Kidney (tissue), 13 donors: ENCODE measurements at regions not wholly inside any gene's neighbourhood (a gene's known extent, or its start where the extent isn't known, plus 50 kb on each side); places are given as distances from the start of the nearest gene placed in this dataset.
A peak's percentile ranks its signal among the peaks of the same experiment; 100 is the strongest.

Experiments
- DNase-seq, 5 donors: peaks; one replicate each; pipeline ENCODE4 v3.0.0-alpha.2; 2013 to 2020
- FAIRE-seq: peaks from 2 replicates; lab custom pipeline; 2012; peaks lifted over from hg19 to GRCh38; lab: Jason Lieb, UNC
- H3K27ac ChIP-seq, 2 donors: one replicate each; pipeline ENCODE4 v1.7.0; 2013; ENCODE audit warnings: low read depth in 2 of 2, low read length in 2 of 2, inconsistent platforms in 1 of 2
- H3K27me3 ChIP-seq: one replicate; pipeline ENCODE4 v1.7.1; 2013; ENCODE audit warnings: low read length, inconsistent platforms; ENCODE audit not compliant: control insufficient read depth, insufficient read depth
- H3K36me3 ChIP-seq, 3 donors: one replicate each; pipeline versions ENCODE4 v1.7.0 to v1.7.1; 2013; ENCODE audit warnings: low read length in 3 of 3, control low read depth in 1 of 3, inconsistent platforms in 1 of 3; ENCODE audit not compliant: insufficient read depth in 3 of 3, control insufficient read depth in 2 of 3
- H3K4me1 ChIP-seq, 3 donors: one replicate each; pipeline versions ENCODE4 v1.7.0 to v1.7.1; 2013; ENCODE audit warnings: low read length in 3 of 3, inconsistent platforms in 1 of 3, low read depth in 1 of 3; ENCODE audit not compliant: control insufficient read depth in 2 of 3, insufficient read depth in 2 of 3
- H3K4me3 ChIP-seq, 3 donors: one replicate each; pipeline versions ENCODE4 v1.7.0 to v1.8.1; 2013; ENCODE audit warnings: low read length in 3 of 3, control low read depth in 1 of 3, inconsistent platforms in 1 of 3
- H3K9ac ChIP-seq, 3 donors: one replicate each; pipeline versions ENCODE4 v1.7.0 to v1.7.1; 2013; ENCODE audit warnings: low read length in 3 of 3, control low read depth in 1 of 3, inconsistent platforms in 1 of 3
- H3K9me3 ChIP-seq, 3 donors: one replicate each; pipeline versions ENCODE4 v1.7.0 to v1.7.1; 2013; ENCODE audit warnings: low read length in 3 of 3, control low read depth in 1 of 3, inconsistent platforms in 1 of 3; ENCODE audit not compliant: control insufficient read depth in 2 of 3, insufficient read depth in 1 of 3
- CTCF ChIP-seq: IDR thresholded peaks from 3 replicates; pipeline ENCODE4 v1.5.1; 2012; ENCODE audit warnings: mild to moderate bottlenecking, moderate library complexity, borderline replicate concordance; ENCODE audit not compliant: insufficient read depth; ENCODE audit errors: extremely low read depth
- intact Hi-C: fragments of 100-400 bp; cut with DNase I; formaldehyde crosslinking; loops from one replicate; pipeline ENCODE4 v1.11.1; 2022
- donor health status: control.
- donor health status: control.
- donor health status: control.
- donor health status: control.
- donor health status: control.
- donor health status: DM: yes; HTN: yes; CAD: no.
- donor health status: Normal renal cell carcinoma (clear cell type).

- DNase-seq: no peak
- intact Hi-C loops: no loop called here
- Histone ChIP-seq H3K27me3 (no peaks in the 10 kb centered on the region), H3K9ac (no peak overlapping the region), H3K4me1 (no peaks in the 10 kb centered on the region), H3K27ac (no peak overlapping the region), H3K4me3 (no peak overlapping the region), H3K9me3 (no peaks in the 10 kb centered on the region), H3K36me3 (no peaks in the 10 kb centered on the region)
- no peak for TF ChIP-seq CTCF
- FAIRE-seq: no peak
Observed at GRCh38 chr12:114743289-114743688, 59.3 kb upstream of the TBX3 start.

- no peak for TF ChIP-seq CTCF
- H3K4me3 ChIP-seq: no peak overlapping the region
- no peaks in the 10 kb centered on the region for H3K9me3 ChIP-seq
- H3K27ac ChIP-seq: no peak overlapping the region
- intact Hi-C loops: no loop called here
- DNase-seq (peak in 1 of 5 donors; percentile 49), FAIRE-seq (no peak)
- no peaks in the 10 kb centered on the region for H3K4me1 ChIP-seq
- no peaks in the 10 kb centered on the region for H3K27me3 ChIP-seq
- no peak overlapping the region for H3K9ac ChIP-seq
- no peaks in the 10 kb centered on the region for H3K36me3 ChIP-seq
Observed at GRCh38 chr12:114742363-114742762, 58.4 kb upstream of the TBX3 start.

GRCh38 chr12:114741940-114742339, 58.0 kb upstream of the TBX3 start:
- no peaks in the 10 kb centered on the region for H3K4me1 ChIP-seq
- H3K9me3 ChIP-seq: no peaks in the 10 kb centered on the region
- no peaks in the 10 kb centered on the region for H3K36me3 ChIP-seq
- no peaks in the 10 kb centered on the region for H3K27me3 ChIP-seq
- H3K27ac ChIP-seq: no peak overlapping the region
- no peak for TF ChIP-seq CTCF
- DNase-seq (no peak), FAIRE-seq (no peak)
- intact Hi-C loops: no loop called here
- H3K9ac ChIP-seq: no peak overlapping the region
- no peak overlapping the region for H3K4me3 ChIP-seq

GRCh38 chr12:114740448-114740847, 56.5 kb upstream of the TBX3 start:
- Histone ChIP-seq H3K4me1 (no peaks in the 10 kb centered on the region), H3K36me3 (no peaks in the 10 kb centered on the region), H3K4me3 (no peak overlapping the region), H3K9ac (no peak overlapping the region), H3K27ac (no peak overlapping the region), H3K27me3 (peaks cover 3% of the 10 kb centered on the region), H3K9me3 (no peaks in the 10 kb centered on the region)
- no peak for TF ChIP-seq CTCF
- DNase-seq (no peak), FAIRE-seq (no peak)
- intact Hi-C loops: no loop called here
